Gastrocnemius medialis (tissue), 4 donors: ENCODE measurements at regions not wholly inside any gene's neighbourhood (a gene's known extent, or its start where the extent isn't known, plus 50 kb on each side); places are given as distances from the start of the nearest gene placed in this dataset.

ENCODE experiments used
- ATAC-seq, 2 donors: fragments of 150-250 bp; one replicate each; pipeline ENCODE4 v1.9.1; 2016
- DNase-seq, 2 donors: peaks; one replicate each; pipeline ENCODE4 v3.0.0-alpha.2; 2019
- H3K27ac ChIP-seq, 4 donors: fragments of 200-600 bp; sonication (generic); 1 replicate in 1 of 4; 2 replicates in 3 of 4; pipeline ENCODE4 v1.5.1; 2016 to 2018; ENCODE audit warnings: mild to moderate bottlenecking in 2 of 4, moderate library complexity in 1 of 4
- H3K27me3 ChIP-seq, 3 donors: fragments of 200-600 bp; sonication (generic) in 2 of 3; 1 replicate in 1 of 3; 2 replicates in 2 of 3; pipeline versions ENCODE4 v1.5.1 to v1.6.0; 2016 to 2019; ENCODE audit warnings: mild to moderate bottlenecking in 1 of 3, moderate library complexity in 1 of 3
- H3K36me3 ChIP-seq, 2 donors: fragments of 200-600 bp; sonication (generic) in 1 of 2; one replicate each; pipeline ENCODE4 v1.5.1; 2017 to 2018
- H3K4me1 ChIP-seq, 2 donors: fragments of 200-600 bp; sonication (generic) in 1 of 2; one replicate each; pipeline ENCODE4 v1.5.1; 2016 to 2017; ENCODE audit warnings: mild to moderate bottlenecking in 2 of 2
- H3K4me3 ChIP-seq, 4 donors: fragments of 200-600 bp; sonication (generic) in 3 of 4; 1 replicate in 1 of 4; 2 replicates in 3 of 4; pipeline ENCODE4 v1.5.1; 2016 to 2019; ENCODE audit warnings: mild to moderate bottlenecking in 2 of 4
- H3K9me3 ChIP-seq, 3 donors: fragments of 200-600 bp; sonication (generic) in 2 of 3; 1 replicate in 1 of 3; 2 replicates in 2 of 3; pipeline ENCODE4 v1.5.1; 2016 to 2019
- POLR2A ChIP-seq, 2 donors: fragments of 450-650 bp; IDR thresholded peaks; one replicate each; pipeline ENCODE4 v1.6.1; 2017; ENCODE audit warnings: antibody characterized with exemption in 2 of 2, mild to moderate bottlenecking in 2 of 2, moderate library complexity in 2 of 2
- in situ Hi-C, 4 donors: fragments of 200-750 bp; cut with MboI; loops; one replicate each; pipeline versions ENCODE4 v1.15.0 to v1.8.0; 2017; ENCODE audit warnings: low sequenced_read_pairs in 4 of 4
- intact Hi-C: fragments of 100-400 bp; cut with DNase I; formaldehyde crosslinking; loops from one replicate; pipeline ENCODE4 v1.15.1; 2023; ENCODE audit warnings: low total_unique reads
- TF ChIP-seq, protein P1 (sequence below), 5 experiments: fragments of 450-650 bp in 3 of 5; fragments of 200-600 bp in 2 of 5; sonication (generic) in 2 of 5; IDR thresholded peaks in 4 of 5; conservative IDR thresholded peaks in 1 of 5; 1 replicate in 4 of 5; 2 replicates in 1 of 5; pipeline ENCODE4 v1.5.1; 2016 to 2019; ENCODE audit warnings: antibody characterized with exemption in 5 of 5, mild to moderate bottlenecking in 3 of 5, moderate library complexity in 3 of 5

DNA sequence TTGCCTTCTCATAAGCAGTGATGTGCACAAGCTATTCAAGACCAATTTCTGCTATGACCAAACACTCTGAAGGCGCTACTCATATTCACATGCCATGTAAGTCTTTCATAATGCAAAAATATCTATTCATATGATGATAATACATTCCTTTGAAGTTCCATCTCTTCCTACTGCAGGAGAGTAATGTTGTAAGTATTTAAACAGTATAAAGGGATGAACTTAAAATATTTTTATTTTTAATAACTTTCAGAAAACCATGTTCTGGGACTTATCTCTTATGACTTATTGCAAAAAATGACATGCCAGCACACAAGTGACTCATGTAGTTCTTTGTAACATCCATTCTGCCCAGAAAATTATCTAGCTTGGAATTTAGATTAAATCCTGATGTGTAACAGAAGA lies 376.4 kb downstream of the KCTD16 start:
- in situ Hi-C loops: no loop called here
- no peak overlapping the region for H3K27ac ChIP-seq
- H3K4me3 ChIP-seq: no peak overlapping the region
- no peaks in the 10 kb centered on the region for H3K36me3 ChIP-seq
- no peaks in the 10 kb centered on the region for H3K9me3 ChIP-seq
- no peaks in the 10 kb centered on the region for H3K4me1 ChIP-seq
- DNase-seq: no peak
- no peaks in the 10 kb centered on the region for H3K27me3 ChIP-seq
- no peak for TF ChIP-seq POLR2A (IDR thresholded peaks at IDR 0.05)
- TF ChIP-seq, protein P1, sequence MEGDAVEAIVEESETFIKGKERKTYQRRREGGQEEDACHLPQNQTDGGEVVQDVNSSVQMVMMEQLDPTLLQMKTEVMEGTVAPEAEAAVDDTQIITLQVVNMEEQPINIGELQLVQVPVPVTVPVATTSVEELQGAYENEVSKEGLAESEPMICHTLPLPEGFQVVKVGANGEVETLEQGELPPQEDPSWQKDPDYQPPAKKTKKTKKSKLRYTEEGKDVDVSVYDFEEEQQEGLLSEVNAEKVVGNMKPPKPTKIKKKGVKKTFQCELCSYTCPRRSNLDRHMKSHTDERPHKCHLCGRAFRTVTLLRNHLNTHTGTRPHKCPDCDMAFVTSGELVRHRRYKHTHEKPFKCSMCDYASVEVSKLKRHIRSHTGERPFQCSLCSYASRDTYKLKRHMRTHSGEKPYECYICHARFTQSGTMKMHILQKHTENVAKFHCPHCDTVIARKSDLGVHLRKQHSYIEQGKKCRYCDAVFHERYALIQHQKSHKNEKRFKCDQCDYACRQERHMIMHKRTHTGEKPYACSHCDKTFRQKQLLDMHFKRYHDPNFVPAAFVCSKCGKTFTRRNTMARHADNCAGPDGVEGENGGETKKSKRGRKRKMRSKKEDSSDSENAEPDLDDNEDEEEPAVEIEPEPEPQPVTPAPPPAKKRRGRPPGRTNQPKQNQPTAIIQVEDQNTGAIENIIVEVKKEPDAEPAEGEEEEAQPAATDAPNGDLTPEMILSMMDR (IDR thresholded peaks at IDR 0.05 in 4 of 5, conservative IDR thresholded peaks at IDR 0.05 in 1 of 5): no peak
- no peak for ATAC-seq
- intact Hi-C loops: no loop called here

DNA sequence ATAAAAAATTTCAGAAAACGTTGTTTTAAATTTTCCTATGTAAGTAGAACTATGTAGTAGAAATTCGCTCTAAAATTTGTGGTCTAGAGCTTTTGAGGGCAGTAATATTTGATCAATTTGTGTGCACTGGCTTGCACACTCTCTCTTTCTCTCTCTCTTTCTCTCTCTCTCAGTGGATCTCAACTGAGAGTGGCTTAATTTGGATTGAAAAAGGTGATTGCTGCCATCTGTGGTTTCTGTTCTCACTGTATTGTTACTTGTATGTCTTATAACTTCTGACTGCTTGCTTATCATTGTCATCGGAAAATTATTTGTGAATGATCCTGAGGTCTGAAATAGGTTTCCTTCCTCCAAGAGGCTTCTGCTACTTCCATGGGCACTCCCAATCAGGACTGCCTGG lies 368.2 kb downstream of the KCTD16 start:
- H3K27me3 ChIP-seq: no peaks in the 10 kb centered on the region
- no peak overlapping the region for H3K4me3 ChIP-seq
- DNase-seq: no peak
- in situ Hi-C loops: no loop called here
- intact Hi-C loops: no loop called here
- H3K36me3 ChIP-seq: no peaks in the 10 kb centered on the region
- no peaks in the 10 kb centered on the region for H3K4me1 ChIP-seq
- no peaks in the 10 kb centered on the region for H3K9me3 ChIP-seq
- no peak for TF ChIP-seq POLR2A (IDR thresholded peaks at IDR 0.05)
- TF ChIP-seq, protein P1 (IDR thresholded peaks at IDR 0.05 in 4 of 5, conservative IDR thresholded peaks at IDR 0.05 in 1 of 5): no peak
- no peak for ATAC-seq
- no peak overlapping the region for H3K27ac ChIP-seq
